Posterior vena cava (tissue), 2 donors: ENCODE measurements at regions not wholly inside any gene's neighbourhood (a gene's known extent, or its start where the extent isn't known, plus 50 kb on each side); places are given as distances from the start of the nearest gene placed in this dataset.
"Not testable (repeated sequence)": the region's sequence is repeated elsewhere in the genome, so short reads cannot be mapped to it uniquely, and the experiment has no call there.

ENCODE experiments used
- DNase-seq: peaks from one replicate; pipeline ENCODE4 v3.0.0-alpha.2; 2020; ENCODE audit warnings: low spot score
- intact Hi-C, 2 donors: fragments of 100-400 bp; cut with DNase I; formaldehyde crosslinking; loops; one replicate each; pipeline versions ENCODE4 v1.14.1 to v1.14.2; 2022 to 2023
- donor health status: DM: yes; HTN: yes; CAD: no.
- donor health status: DM: yes; HTN: yes; CAD: no.

GRCh38 chr18:65227970-65228369 is 522.8 kb upstream of the CDH7 start:
- no peak for DNase-seq
- intact Hi-C loops = no loop called here

DNA sequence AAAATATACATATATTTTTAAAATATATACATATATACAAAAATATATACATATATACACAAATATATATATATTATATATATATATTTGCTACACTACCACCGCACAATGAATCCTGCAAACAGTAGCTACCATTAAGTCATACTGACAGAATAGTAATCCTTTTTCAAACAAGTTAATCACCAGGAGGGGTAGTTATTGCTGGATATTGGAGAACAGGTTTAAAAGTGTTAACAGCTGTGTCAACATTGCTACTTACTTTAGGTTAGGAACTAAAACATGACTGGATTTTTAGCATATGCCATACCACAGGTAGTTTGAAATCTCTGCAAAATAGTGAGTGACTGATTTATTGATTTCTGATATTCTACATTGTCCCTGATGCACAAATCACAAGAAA is 529.1 kb upstream of the CDH7 start:
- intact Hi-C loops = no loop called here
- DNase-seq = no peak

DNA sequence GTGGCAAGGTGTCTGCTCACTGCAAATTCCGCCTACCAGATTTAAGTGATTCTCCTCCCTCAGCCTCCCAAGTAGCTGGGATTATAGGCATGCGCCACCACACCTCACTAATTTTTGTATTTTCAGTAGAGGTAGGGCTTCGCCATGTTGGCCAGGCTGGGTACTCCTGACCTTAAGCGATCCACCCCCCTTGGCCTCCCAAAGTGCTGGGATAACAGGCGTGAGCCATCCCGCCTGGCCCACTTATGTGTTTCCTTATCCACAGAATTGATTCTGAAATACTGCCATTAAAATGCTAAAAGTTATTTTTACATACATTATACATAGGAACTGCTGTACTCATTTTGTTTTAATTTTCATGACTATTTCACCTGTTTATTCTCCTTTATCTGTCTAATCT is 529.7 kb upstream of the CDH7 start:
- no peak for DNase-seq
- intact Hi-C loops = no loop called here

GRCh38 chr18:65215865-65216466 is 534.8 kb upstream of the CDH7 start:
- intact Hi-C loops = no loop called here

GRCh38 chr18:65214456-65214855 is 536.4 kb upstream of the CDH7 start:
- intact Hi-C loops = no loop called here
- no peak for DNase-seq

More at GRCh38 chr18:65215865-65216466, 534.8 kb upstream of the CDH7 start:
- DNase-seq = no peak

DNA sequence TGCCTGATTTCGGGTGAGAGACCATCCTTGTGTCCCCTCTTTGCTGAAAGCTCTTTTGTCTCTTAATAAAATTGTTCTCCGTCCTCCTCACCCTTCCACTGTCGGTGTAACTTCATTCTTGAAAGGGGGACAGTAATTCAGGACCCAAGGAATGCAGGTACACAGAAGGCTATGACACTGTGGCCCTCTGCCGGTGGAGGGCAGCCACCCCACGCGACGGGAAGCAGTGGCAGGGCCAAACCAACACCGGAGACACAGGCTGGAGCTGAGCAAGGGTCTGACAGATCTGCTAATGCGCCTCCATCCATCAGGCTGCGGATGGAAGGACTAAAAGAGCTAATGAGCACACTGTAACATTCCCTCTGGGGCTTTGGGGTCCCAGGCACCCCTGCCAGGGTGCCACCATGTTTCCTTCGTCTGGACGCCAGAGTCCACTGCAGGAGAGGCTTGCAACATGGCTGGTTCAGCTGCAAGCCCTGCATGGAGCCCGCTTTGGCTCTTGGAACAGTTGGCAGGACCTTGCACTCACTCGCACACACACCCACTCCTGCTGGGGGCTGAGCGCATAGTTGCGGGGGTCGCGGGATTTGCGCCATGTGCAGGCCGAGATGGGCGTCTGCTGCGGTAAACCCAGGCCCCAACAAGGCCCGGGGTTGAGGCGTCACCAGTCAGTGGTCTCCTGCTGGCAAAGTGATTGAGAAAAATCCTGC is 544.1 kb upstream of the CDH7 start:
- peak; percentile 77 for DNase-seq
- intact Hi-C loops = no loop called here

DNA sequence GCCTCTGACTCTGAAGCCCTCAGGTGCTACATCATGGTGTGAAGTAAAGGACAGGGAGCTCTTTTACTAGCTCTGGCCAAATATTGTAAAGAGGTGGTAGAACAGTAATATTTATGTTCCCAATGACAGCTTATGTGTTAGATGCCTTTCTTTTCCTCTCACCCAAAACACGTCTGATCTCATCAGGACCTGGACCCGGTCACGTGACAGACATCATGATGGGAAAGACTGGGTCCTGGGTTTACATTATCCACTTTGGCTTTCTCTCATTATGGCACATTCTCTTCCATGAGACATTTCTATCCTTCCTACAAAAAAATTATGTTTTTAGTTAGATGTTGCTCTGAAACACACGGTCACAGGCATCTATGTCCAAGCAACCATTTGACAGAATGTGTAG is 548.7 kb upstream of the CDH7 start:
- intact Hi-C loops = no loop called here
- DNase-seq = no peak

DNA sequence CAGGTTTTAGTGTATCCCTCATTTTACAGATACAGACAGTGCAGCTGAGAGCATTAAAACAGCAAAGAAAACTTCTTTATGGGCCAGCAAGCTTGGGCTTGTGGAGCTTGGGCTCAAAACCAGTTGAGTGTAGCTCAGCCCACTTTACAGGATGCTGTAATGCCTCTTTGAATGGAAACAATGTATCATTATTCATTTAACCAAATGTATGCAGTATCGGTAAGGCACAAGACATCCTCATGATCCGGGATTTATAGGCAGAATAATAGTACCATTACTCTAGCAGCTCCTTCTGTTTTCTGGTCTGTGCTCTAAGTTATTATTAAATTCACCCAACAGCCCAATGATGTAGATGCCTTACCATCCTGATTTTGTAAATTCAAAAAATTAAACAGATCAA is 575.1 kb upstream of the CDH7 start:
- intact Hi-C loops = no loop called here
- no peak for DNase-seq

GRCh38 chr18:65162086-65162485 is 588.7 kb upstream of the CDH7 start:
- intact Hi-C loops = not testable (repeated sequence)

GRCh38 chr18:65146482-65147021 is 604.3 kb upstream of the CDH7 start:
- intact Hi-C loops = no loop called here
- DNase-seq = no peak

More at GRCh38 chr18:65162086-65162485, 588.7 kb upstream of the CDH7 start:
- peak; percentile 58 for DNase-seq

- DNase-seq = no peak
These were observed 605.5 kb upstream of the CDH7 start for GRCh38 chr18:65145312-65145711.

GRCh38 chr18:65133610-65134009 is 617.2 kb upstream of the CDH7 start:
- DNase-seq = no peak
- intact Hi-C loops = no loop called here

More at GRCh38 chr18:65145312-65145711, 605.5 kb upstream of the CDH7 start:
- intact Hi-C loops = no loop called here

DNA sequence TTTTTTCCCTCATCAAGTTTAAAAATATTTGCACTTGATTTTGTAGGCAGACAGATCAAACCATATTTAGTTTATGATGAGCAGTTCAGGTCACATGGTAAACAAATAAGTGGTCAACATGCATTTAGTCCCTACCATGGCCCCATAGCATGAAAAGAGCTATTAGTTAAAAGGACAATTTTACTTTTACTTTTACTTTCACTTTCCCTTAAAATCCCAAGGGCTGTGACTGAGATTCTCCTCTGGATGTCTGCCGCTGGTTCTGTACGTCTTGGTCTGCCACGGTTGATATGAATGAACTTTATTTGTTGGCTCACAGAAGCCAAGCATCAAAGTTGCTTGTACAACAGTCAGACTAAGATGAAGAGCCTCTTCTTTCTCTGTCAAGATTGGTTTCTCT is 626.2 kb upstream of the CDH7 start:
- no peak for DNase-seq

DNA sequence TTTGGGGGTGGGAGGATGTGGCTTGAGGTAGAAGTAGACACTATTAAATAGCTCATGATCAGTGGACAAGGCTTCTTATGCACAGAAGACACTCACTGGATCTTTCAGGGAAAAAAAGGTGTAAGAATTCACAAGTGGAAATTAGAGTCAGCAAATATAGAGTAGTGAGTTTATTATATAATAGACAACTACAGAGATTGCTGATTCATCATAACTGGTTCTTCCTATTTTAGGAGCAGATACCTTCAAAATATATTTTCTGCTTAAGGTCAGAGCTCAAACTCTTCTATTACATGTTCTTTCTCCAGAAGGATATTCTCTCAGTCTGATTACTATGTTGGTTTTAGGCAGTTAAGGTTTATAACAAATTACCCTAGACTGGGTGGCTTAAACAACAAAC is 646.9 kb upstream of the CDH7 start:
- intact Hi-C loops = no loop called here
- DNase-seq = no peak

More for the DNA sequence above, 626.2 kb upstream of the CDH7 start:
- intact Hi-C loops = no loop called here

DNA sequence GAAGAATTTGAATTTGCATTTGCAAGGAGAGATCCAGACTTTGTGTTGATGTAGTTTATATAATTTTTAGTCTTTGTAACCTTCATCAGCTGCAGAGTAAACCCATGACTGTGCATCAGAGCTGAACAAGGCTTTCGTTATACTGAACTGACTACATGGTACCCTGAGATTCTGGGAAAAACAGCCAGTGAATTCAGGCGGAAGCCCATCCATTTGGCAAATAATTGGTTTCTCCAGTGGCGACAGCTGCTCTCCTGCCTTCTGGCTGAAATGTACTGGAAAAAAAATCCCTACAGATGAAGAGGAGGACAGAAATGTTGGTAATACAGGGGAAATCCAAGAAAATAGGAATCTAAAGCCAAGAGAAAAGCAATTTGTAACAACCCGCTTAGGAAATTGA is 657.5 kb upstream of the CDH7 start:
- no peak for DNase-seq
- intact Hi-C loops = no loop called here

DNA sequence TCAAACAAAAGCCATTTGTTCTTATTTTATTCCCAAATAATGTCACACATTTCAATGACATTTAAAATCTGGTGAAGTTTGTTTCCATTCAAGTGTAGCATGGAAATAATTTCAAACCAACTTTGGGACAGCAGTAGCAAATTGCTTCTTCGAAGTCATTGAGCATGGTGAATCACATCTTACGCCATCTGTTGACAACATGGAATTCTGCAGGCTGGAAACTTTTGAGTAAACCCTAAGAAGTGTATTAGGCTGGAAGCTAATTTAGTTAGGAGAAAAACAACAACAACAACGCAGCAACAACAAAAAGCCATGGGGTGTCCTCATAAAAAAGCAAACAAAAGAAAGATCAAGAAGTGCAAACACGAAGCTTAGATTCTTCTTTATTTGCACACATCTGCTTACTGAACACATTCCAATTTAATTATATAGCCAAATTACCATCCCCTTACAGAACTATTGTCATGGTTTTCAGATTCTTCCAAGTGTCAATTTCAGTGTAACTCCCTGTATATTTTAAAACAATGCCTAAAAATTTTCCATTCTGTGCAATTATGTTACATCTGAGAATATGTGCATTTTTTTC is 659.0 kb upstream of the CDH7 start:
- intact Hi-C loops = no loop called here
- no peak for DNase-seq

- intact Hi-C loops = no loop called here
These were observed 667.9 kb upstream of the CDH7 start for GRCh38 chr18:65082907-65083306.

GRCh38 chr18:65081786-65082185 is 669.0 kb upstream of the CDH7 start:
- DNase-seq = no peak
- intact Hi-C loops = no loop called here

More at GRCh38 chr18:65082907-65083306, 667.9 kb upstream of the CDH7 start:
- DNase-seq = no peak

- no peak for DNase-seq
- intact Hi-C loops = no loop called here
These were observed 677.7 kb upstream of the CDH7 start for GRCh38 chr18:65073060-65073550.

DNA sequence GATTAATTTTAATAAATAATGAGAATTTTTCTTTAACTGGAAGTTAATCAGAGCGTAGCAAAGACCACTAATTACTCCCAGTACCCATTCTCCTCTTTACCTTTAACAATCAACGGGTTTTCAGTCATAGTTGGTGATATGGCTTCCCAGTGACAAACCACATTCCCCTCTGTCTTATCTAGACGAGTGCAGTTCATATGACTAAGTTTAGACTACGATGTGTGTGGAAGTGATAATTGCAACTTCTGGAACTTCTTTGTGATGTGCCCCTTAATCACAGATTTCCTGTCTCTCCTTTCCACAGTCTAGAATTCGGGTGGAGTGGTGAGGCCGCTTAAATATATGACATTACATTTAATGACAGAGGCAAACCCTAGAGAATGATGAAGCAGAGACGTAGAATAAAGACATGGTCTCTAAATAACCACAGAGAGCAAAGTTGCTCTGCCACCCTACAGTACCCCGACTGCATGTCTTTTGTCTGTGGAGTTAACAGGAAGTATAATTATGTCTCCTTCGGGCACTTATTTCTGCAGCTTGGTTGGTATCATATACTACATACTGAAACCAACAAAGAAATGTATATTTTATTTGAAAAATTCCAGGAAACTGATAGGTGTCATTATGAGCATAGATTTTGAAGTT is 693.3 kb upstream of the CDH7 start:
- no peak for DNase-seq
- intact Hi-C loops = no loop called here
